ENCODE measurements at regions not wholly inside any gene's neighbourhood (a gene's known extent, or its start where the extent isn't known, plus 50 kb on each side); places are given as distances from the start of the nearest gene placed in this dataset.

DNA sequence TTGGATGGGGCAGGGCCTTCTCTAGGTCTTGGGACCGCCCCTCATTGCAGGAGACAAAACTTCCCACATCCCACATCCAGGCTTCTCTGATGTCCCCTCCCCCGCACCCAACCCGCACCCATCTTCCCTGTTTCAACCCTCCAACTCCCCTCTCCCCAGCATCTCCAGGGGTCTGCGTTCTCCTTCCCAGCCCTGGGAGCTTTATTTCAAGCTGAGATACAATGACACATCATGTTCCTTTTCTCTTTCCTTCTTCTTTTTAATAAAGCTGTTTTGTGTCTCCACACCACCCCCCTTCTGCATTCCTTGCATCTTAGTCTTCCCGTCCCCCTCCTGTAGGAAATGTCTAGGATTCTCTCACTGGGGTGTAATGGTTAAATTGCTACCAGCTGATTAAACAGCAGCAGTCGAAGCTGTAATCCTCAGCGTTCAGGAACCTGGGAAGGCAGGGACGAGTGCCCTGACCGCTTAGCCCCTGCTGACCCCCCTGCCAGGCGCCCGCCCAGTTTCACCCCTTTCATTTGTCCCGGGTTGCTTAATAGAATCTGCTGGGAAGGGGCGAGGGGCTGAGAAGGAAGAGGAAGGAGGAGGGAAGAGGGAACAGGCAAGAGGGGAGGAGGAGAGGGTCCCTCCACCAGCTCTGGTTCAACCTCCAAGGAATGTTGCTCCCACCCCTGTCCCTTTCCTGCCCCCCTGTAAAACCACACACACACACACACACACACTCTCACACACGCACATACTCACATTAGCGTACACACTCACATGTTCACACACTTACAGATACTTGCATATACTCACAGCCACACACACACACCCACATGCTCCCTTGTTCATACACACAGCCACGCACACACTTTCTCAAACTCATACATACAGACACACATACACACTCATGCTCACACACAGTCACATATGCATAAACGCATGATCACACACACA, 104.5 kb upstream of the MED13L start:
- TF ChIP-seq, protein P1, sequence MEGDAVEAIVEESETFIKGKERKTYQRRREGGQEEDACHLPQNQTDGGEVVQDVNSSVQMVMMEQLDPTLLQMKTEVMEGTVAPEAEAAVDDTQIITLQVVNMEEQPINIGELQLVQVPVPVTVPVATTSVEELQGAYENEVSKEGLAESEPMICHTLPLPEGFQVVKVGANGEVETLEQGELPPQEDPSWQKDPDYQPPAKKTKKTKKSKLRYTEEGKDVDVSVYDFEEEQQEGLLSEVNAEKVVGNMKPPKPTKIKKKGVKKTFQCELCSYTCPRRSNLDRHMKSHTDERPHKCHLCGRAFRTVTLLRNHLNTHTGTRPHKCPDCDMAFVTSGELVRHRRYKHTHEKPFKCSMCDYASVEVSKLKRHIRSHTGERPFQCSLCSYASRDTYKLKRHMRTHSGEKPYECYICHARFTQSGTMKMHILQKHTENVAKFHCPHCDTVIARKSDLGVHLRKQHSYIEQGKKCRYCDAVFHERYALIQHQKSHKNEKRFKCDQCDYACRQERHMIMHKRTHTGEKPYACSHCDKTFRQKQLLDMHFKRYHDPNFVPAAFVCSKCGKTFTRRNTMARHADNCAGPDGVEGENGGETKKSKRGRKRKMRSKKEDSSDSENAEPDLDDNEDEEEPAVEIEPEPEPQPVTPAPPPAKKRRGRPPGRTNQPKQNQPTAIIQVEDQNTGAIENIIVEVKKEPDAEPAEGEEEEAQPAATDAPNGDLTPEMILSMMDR (IDR thresholded peaks at IDR 0.05; ENCODE audit: extremely low read depth in 1 of 2, insufficient read depth in 1 of 2, low read depth in 1 of 2, low read length in 2 of 2), result no peak
- TF ChIP-seq EZH2 (IDR thresholded peaks at IDR 0.05; ENCODE audit: borderline replicate concordance, low read depth, low read length, severe bottlenecking) (no peak), POLR2AphosphoS5 (IDR thresholded peaks at IDR 0.05; ENCODE audit: insufficient read depth, low read depth, low read length) (peak; percentile 94), POLR2A (IDR thresholded peaks at IDR 0.05; ENCODE audit: low read depth, low read length) (no peak)
- TF ChIP-seq, protein P2, sequence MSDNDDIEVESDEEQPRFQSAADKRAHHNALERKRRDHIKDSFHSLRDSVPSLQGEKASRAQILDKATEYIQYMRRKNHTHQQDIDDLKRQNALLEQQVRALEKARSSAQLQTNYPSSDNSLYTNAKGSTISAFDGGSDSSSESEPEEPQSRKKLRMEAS (IDR thresholded peaks at IDR 0.05; ENCODE audit: insufficient read depth, insufficient read length), result no peak
